ENCODE measurements at regions not wholly inside any gene's neighbourhood (a gene's known extent, or its start where the extent isn't known, plus 50 kb on each side); places are given as distances from the start of the nearest gene placed in this dataset.

DNA sequence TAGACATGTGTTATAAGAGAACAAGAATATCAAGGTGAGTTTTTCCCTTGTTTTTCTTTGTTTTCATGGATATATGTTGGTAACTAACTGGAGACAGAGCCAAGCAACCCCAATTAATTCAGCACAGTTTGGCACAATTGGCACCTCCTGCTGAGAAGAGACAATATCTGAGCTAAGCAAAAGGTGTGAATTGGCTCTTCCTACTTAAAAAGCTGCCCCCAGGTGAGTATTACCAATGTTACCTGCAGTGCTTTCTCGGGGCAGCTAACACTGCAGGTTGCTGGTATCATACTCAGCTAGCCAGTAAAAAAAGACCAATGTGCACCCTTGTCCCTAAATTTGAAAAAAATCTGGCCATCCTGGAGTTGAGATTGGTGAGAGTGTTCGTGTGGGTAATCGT, 871.2 kb upstream of the TENM3 start:
- no peak for DNase-seq (ENCODE audit: low spot score)

DNA sequence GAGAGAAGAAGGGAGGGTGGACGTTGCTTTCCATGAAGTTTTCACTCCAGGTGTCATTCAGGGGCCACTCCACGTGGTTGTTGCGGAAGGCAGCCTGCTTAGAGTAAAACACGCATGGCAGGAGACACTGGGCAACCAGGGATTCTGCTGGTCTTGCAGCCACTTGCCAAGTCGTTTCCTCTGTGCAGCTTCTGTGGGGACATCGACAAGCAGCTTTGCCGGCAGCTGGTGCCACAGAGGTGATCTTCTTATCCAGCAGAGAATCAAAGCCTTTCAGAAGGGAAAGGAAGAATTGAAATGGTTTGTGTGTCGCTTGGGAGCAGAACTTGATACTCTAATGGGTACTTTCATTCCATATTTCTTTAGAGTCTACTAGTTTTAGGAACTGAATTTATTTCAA, 867.1 kb upstream of the TENM3 start:
- no peak for DNase-seq (ENCODE audit: low spot score)

DNA sequence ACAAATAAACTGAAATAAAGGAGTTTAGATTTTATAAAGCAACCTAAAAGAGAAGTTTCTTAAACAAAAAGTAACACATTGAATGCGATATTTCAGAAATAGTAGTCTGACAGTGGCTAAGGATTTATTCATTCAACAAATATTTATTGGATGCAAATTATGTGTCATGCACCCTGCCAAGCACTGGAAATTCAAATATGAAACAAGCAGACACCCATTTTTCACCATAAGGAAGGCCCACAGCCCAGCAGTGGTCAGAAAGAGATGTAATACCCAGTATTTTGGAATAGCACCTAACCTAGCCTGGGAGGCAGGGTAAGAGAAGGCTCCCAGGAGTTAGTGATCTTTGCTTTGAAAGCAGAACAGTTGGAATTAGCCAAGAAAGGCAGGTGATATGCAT, 855.1 kb upstream of the TENM3 start:
- DNase-seq (ENCODE audit: low spot score), result no peak

DNA sequence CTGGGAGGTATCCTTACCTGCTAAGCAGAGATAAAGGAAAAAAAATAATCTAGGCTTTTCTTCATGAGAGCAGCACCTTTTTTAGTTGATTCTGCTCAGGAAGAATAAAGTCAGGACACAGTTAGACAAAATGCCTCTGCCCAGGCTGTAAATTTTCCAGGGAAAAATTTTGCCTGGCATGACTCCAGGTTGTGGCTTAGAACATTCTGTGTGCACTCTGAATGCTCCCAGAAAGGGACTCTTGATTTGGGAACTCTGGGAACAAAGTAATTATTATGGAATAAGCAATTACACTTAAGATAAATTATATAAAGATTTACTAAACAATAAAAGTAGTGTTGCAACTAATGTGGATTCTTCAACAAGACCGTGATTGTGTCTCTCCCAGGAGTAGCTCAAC, 826.2 kb upstream of the TENM3 start:
- DNase-seq (ENCODE audit: low spot score), result no peak

DNA sequence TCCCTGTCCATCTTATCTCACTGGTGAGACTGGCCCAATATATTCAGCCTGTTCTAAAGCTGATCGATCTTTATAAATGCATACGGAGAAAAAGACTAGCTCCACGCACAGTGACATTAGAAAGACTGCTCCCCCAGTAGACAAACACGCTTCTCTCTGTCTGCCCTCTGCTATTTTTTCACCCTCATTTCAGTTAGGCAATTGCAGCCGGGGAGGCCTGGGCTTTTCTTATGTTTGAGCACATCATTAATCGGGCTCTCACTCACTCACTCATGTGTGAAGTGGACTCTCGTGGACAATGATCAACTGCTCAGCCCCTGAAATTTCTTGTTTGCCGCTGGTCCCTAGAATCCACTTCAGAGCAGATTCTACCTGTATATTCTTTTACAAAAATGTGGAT, 824.7 kb upstream of the TENM3 start:
- DNase-seq (ENCODE audit: low spot score), result no peak

DNA sequence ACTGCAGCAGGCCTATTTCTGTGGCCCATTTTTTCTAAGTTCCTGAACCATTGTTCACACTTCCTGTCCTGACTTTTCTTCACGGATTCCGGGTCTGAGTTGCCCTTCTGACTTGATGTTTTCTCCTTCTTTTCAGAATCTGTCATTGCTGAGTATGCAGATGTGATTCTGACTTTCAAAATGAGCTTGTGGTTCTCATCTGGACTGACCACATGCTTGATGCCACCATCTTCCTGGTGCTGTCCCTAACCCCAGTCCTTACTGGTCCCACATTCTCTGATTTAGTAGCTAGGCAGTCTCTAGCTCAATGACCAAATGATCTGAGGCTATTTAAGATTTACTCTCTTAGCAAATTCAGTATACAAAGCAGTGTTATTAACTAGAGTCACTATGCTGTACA, 822.3 kb upstream of the TENM3 start:
- DNase-seq (ENCODE audit: low spot score), result no peak

DNA sequence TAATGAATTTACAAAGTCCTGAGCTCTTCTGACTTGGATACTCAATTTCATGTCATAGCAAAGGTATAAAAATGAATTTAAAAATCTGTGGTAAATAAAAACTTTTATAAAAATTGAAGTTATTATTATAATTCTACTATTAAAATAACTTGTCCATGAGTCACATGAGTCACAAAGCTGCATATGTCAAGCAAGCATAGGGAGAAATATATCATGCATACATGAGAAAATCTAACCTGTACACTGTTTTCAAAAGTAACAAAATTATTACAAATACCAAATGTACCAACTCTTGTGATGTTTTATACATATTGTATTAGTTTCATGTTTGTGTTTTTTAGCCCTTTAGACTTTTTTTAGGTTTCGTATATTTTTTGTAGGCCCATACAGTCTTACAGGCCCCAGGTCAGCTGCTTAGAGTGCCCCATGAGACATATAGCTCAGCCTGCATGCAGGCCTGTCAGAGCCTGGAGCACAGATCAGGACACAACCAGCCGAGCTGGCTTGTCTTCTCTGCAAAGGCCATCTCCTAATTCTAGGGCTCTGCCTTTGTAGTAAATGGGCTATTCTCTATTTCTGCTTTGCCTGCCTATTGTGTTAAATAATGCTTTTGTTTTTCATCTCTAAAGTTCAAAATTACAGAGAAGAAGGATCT, 818.7 kb upstream of the TENM3 start:
- DNase-seq (ENCODE audit: low spot score), result no peak

DNA sequence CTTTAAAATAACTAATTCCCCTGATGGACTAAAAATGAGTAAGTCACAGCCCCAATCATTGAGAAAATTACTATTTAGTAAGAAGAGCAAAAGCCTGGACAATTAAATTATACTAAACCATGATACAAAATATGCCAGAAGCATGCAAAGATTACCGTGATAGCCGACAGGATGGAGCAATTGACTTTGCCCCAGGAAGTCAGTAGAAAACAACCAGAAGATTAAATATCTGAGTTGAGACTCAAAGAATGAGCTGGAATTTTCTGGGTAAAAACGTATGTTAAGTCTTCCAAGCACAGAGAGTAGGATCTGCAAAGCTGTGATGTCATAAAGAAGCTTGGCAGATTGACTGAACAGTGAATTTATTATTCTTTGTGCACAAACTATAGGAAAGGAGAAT, 816.1 kb upstream of the TENM3 start:
- DNase-seq (ENCODE audit: low spot score), result no peak

DNA sequence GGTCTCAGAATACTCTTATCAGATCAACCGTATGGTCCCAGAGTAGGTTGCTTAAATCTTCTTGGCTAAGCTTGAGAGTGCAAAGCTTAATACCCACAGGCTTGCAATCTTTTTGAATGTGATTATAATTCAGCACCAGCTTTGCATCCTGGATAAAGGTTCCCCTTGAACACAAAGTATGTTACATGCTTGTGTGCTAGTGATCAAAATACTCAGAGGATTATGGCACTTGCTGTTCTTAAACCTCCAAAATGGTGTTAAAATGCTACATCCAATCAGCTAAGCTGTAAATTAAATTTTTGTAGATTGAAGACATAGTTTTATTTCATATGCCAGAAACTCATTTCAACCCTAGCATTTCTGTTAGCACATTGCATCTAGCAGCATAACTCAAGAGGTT, 812.2 kb upstream of the TENM3 start:
- no peak for DNase-seq (ENCODE audit: low spot score)

DNA sequence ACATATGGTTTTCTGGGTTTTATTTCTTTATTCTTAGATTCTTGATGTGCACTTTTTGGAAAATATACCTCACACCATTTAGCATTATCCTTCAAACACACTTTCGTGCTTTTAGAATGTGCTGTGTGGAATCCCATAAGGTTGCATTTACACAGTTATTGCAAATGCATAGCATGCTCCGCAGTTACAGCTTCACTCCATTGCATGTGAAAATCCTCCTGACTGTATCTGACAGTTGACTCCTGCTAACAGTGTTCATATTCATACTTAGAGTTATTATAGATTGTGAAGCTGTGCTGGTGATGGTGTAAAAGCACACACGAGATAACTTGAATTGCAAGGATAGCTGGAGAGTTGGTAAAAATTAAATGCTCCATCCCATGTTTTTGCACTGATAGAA, 811.5 kb upstream of the TENM3 start:
- no peak for DNase-seq (ENCODE audit: low spot score)

DNA sequence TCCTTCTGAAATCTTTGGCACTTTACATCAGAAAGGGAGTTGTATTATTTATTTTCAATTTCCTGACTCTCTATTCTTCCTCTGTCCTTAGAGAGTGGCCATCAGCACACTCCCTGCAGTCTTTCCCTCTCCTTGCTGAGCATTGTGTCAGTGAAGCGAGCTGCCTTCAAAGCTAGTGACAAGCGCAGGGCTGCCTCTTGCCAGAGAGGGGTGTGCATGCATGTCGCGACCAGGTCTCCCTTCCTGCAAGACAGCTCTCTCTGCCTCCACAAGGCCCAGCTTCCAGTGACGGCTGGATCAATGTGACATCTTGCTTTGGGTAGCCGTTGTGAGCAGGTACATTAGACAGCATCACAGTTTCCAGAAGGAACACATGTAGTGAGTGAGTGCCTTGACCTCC, 810.9 kb upstream of the TENM3 start:
- no peak for DNase-seq (ENCODE audit: low spot score)

DNA sequence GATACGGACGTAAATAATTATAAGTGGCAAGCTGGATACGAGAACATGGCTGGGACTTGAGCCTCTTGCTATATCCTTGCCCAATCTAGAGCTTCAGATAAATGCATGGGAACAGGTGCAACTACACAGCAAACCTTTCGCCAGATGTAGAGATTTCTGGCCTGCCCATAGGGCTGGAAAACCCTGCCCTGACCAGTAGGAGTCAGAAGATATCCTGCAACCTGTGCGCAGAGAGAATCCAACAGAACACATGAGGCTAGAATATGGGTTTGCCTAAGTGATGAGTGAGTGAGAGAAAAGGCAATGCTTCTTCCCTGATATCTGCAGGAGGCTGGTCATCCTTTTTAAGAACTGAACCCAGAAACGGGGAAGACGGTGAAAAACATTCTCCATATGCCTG, 805.3 kb upstream of the TENM3 start:
- DNase-seq (ENCODE audit: low spot score), result no peak

DNA sequence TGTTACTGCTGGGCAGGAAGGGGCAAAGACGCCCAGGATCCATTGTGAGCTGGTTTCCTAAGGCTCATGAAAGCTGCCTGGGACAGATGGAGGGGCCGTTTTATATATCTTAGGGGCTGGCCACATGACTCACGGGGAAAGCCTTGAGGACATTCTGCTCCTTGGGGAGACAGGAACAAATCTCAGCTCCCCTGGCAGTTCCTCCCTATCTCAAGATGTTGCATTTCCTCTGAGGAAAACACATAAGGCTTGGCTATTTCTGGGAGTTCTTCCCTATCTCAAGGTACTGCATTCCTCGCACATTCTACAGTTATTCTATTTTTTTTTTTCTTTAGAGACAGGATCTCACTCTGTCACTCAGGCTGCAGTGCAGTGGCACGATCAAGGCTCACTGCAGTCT, 804.6 kb upstream of the TENM3 start:
- no peak for DNase-seq (ENCODE audit: low spot score)

DNA sequence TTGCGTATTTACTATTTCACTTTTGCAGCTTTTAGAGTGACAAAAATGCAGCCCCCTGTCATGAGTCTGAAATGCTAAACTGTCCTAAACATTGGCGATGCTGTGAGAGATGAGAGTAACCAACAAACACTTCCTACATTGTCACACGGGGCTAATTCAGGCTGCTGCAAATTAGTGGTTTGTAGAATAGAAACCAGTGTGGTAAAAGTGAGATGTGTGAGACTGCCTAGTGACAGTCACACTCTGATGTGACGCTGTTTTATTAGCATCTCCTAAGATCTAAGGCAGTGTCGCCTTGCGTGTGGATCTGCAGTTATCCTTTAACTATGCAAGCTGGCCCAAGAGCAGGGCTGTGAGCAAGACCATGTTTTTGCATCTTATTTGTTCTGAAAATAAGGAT, 800.2 kb upstream of the TENM3 start:
- no peak for DNase-seq (ENCODE audit: low spot score)

DNA sequence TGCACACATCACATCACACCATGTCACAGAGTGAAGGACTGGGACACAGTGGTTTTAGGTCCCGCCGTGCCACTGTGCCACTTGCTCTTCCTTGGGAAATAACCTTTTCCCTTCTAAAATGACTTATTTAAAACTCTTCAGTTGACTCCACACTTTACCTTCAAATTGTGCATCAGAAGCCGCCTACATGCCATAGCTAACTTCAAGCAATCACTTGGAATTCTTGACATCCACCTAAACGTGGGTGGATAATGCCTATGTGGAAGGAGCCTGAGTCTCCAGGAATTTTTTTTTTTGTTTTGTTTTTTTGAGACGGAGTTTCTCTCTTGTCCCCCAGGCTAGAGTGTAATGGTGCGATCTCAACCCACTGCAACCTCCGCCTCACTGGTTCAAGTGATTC, 777.4 kb upstream of the TENM3 start:
- no peak for DNase-seq (ENCODE audit: low spot score)

DNA sequence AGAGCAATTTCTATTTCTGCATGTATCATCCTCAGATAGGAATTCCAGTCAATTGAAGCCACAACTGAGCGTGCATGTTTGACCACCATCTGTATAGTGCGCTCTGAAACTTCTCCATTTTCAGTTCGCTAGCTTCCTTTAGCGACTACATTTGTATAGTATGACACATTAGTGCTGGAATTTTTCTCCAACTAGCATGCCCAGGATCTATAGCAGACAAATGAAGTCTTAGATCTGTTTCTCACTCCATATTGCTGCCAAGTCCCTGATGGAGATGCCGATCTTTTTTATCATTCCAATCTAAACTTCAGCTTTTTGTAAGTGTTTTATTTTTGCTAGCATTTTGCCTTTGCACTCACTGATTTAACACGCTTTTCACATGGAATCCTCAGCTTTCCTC, 774.8 kb upstream of the TENM3 start:
- DNase-seq (ENCODE audit: low spot score), result no peak

DNA sequence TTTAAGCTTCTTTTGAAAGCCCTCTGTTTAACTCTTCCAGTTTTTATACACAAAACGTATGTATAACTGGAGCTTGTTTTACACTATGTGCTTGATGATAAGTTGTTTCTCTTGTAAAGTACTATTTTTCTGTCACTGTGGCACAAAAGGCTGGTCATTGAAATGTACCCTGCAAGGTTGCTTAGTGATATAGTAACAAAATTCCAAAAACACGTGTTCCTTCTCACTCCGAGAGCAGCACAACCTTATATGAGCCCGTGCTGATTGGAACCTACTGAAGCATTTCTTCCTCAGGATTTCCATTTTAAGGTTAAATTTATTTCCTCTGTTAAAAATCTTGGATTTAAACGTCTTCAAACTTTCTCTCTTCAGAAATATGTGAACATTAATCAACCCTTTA, 772.9 kb upstream of the TENM3 start:
- DNase-seq (ENCODE audit: low spot score), result no peak

DNA sequence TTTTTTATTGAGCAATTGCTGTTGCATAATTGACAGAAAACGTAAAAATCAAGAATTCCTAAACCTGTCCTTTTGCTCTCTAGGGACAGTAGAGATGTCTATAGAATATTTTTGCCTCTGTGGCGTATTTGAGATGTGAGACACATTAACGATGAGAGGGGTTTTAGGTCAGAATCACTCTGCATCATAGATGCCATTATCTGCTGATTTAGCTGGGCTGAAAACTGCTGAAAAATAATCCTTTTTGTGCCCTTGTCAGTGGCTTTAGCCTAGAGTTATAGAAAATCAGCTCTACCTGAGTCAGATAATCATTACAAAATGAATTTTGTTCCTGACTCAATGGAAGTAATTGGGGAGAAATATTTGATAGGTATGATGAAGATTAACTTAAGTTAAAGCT, 767.8 kb upstream of the TENM3 start:
- DNase-seq (ENCODE audit: low spot score), result no peak

DNA sequence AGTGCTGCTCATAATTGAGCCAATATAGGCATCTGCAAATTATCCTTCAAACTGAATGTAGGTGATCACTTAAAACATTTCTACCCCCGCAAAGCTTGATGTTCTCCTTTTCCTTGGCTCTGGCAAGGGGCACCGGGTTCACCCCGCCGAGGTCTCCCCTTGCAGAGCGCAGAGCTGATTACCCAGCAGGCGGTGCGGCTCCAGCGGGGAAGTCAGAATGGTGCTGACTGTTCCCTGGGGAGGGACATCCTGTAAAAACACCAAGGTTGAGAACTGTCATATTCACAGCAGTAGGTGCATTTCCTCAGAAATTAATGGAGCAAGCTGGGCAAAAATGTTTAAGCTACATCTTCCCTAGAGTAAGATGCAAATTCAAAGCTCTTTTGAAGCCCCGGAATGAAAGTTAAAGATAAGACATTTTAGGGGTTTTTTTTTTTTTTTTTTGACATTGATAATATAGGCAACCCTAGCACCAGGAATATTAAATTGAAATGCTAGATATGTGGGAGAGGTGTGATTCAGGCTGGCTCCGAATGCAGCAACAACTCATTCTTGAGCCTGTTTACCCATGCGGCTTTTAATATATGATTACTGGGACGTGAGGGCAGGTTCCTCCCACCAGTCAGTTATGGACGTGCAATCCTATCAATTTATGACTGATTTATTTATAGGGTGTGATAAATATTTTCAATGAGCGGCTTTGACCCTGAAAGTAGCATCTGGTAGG, 767.3 kb upstream of the TENM3 start:
- no peak for DNase-seq (ENCODE audit: low spot score)

DNA sequence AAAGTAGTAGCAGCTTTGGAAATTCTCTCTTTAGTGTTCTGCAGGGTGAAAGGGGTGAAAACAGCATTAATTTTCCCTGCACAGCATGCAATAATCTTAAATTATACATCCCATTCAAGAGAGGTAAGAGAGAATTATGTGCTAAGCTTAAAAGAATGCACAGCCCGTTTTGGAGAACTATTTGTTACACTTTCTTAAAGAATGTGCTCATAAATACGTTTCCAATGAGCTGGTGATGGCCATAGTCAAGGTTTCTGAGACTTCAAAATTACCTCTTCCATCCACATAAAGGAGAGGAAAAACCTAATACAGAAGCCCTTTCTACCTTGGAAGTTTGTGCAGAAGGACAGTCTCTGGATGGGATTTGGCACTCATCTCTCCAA, 766.7 kb upstream of the TENM3 start:
- no peak for DNase-seq (ENCODE audit: low spot score)

DNA sequence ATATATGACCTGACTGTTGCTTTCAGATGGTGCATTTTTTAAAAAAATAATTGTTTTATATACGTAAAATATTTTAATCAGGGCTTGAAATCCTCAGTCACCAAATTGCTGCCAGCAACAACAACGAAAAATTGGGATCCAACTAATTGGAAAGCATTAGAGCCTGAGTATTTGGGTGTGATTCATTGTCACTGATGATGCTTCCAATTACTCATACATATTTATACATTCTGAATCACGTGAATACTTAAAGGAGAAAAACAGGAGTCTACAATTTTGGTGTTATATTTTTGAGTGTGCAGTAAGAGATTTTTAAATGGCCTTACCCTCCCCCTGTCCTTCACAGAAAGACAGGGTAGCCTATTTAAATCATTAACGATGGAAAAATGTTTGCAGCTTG, 765.6 kb upstream of the TENM3 start:
- DNase-seq (ENCODE audit: low spot score), result no peak

DNA sequence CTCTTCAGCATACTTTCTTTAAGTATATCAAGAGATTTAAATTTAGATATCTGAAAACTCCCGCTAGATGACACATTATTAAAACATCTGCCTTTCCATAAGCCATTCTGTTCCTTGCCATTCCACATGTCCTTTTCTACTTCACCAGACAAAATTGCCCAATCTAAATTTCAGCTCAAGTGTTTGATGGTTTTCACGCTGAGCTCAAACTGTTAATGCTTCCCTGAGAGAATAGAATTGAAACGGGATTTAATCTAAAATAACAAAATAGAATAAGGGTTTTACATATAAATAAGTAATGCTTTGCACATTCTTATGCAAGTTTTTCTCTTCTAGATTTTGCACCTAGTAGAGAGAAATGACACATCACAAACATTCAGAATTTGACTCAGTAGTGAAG, 764.5 kb upstream of the TENM3 start:
- DNase-seq (ENCODE audit: low spot score), result no peak

DNA sequence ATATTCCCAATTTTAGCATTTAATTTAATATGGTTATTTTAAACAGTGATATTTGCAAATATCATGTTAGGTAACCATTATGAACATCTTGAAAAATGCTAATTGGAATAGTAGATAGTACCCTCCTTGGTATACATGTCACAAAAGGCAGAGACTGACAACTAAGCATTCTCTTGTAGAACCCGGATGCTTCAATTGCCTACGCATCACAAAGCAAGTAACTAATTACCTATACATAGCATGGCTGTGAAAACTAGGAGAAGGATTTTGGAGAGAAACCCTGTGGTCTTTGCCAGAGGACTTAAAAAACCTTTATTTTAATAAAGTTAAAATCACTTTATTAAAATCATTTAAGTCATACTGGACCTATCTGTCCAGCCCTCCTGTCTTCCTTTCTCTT, 764.1 kb upstream of the TENM3 start:
- DNase-seq (ENCODE audit: low spot score), result no peak

DNA sequence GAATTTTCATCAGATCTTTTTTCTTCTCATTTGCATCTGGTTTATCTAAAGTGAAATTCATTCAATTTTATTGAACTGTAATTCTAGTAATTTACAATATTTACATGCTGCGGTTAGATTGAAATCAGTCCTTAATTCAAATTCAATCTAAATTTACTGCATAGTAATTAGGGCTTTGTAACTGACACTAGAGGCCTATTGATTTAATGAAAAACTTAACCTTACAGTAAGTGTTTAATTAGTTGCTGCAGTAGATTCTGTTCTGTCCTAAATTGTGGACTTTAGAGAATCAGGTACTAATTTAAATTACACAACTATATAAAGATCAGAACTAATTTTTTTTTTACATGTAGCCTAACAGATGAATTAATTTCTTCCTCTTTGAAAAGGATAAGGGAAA, 758.8 kb upstream of the TENM3 start:
- DNase-seq (ENCODE audit: low spot score), result no peak
